ENCODE measurements at regions not wholly inside any gene's neighbourhood (a gene's known extent, or its start where the extent isn't known, plus 50 kb on each side); places are given as distances from the start of the nearest gene placed in this dataset.

DNA sequence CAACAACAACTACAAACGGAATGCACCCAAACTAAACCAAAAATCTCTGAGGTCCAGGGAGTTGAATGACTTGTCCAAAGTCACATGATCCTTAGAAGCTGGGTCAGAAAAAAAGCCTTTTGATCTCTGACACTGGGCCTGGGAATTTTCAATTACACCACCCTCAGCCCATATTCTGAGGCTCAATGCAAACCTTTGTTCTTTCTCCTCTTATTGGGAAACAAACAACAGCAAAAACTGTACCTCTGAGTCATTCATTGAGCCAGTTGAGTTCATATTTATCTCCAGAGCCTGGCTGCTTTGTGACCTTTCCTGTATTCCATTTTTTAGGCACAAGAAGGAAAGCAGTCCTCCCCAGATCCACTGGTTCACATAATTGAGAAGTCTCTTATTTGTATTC lies 51.2 kb upstream of the SORCS1 start:
- Histone ChIP-seq H3K4me3 (ENCODE audit: low read depth, low read length) (no peak overlapping the region), H3K36me3 (ENCODE audit: control insufficient read depth, insufficient read depth, low read length) (no peaks in the 10 kb centered on the region), H3K27me3 (ENCODE audit: control insufficient read depth, insufficient read depth, low read length) (no peaks in the 10 kb centered on the region)
- TF ChIP-seq, protein P1, sequence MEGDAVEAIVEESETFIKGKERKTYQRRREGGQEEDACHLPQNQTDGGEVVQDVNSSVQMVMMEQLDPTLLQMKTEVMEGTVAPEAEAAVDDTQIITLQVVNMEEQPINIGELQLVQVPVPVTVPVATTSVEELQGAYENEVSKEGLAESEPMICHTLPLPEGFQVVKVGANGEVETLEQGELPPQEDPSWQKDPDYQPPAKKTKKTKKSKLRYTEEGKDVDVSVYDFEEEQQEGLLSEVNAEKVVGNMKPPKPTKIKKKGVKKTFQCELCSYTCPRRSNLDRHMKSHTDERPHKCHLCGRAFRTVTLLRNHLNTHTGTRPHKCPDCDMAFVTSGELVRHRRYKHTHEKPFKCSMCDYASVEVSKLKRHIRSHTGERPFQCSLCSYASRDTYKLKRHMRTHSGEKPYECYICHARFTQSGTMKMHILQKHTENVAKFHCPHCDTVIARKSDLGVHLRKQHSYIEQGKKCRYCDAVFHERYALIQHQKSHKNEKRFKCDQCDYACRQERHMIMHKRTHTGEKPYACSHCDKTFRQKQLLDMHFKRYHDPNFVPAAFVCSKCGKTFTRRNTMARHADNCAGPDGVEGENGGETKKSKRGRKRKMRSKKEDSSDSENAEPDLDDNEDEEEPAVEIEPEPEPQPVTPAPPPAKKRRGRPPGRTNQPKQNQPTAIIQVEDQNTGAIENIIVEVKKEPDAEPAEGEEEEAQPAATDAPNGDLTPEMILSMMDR (IDR thresholded peaks at IDR 0.05; ENCODE audit: insufficient read depth, low read length, poor library complexity, severe bottlenecking) = no peak
- DNase-seq (ENCODE audit: low read depth) = no peak
